ENCODE measurements at regions not wholly inside any gene's neighbourhood (a gene's known extent, or its start where the extent isn't known, plus 50 kb on each side); places are given as distances from the start of the nearest gene placed in this dataset.
"Not testable (repeated sequence)": the region's sequence is repeated elsewhere in the genome, so short reads cannot be mapped to it uniquely, and the experiment has no call there.

GRCh38 chr5:68048516-68048915, 167.0 kb upstream of the PIK3R1 start (continued):
- TF ChIP-seq ZC3H10 (CRISPR knock-in tag; IDR thresholded peaks at IDR 0.05): no peak

- ATAC-seq: not testable (repeated sequence)
Observed at GRCh38 chr5:68048054-68048453, 167.5 kb upstream of the PIK3R1 start.

GRCh38 chr5:68047035-68047434, 168.5 kb upstream of the PIK3R1 start:
- ATAC-seq: peak; percentile 26; the same call in 2 of the 3 replicates

GRCh38 chr5:68046445-68046844, 169.1 kb upstream of the PIK3R1 start:
- TF ChIP-seq ZFP3 (CRISPR knock-in tag; IDR thresholded peaks at IDR 0.05) (0 out of 2 replicates have a peak, but pooled peaks have one; percentile 26), ISL1 (CRISPR knock-in tag; IDR thresholded peaks at IDR 0.05) (peak; percentile 64), ZFP30 (CRISPR knock-in tag; IDR thresholded peaks at IDR 0.05) (no peak), SNAI2 (CRISPR knock-in tag; IDR thresholded peaks at IDR 0.05) (no peak)

More at GRCh38 chr5:68047035-68047434, 168.5 kb upstream of the PIK3R1 start:
- TF ChIP-seq ZNF8 (CRISPR knock-in tag; IDR thresholded peaks at IDR 0.05) (no peak), GLIS3 (CRISPR knock-in tag; IDR thresholded peaks at IDR 0.05) (no peak), ARNTL (CRISPR knock-in tag; IDR thresholded peaks at IDR 0.05; ENCODE audit: borderline replicate concordance, low read depth) (no peak), PPARA (CRISPR knock-in tag; IDR thresholded peaks at IDR 0.05; ENCODE audit: borderline replicate concordance) (no peak), CSRNP3 (CRISPR knock-in tag; IDR thresholded peaks at IDR 0.05) (no peak), ZC3H10 (CRISPR knock-in tag; IDR thresholded peaks at IDR 0.05) (no peak), POU6F1 (CRISPR knock-in tag; IDR thresholded peaks at IDR 0.05; ENCODE audit: borderline replicate concordance, low read depth) (no peak), CREB5 (CRISPR knock-in tag; IDR thresholded peaks at IDR 0.05; ENCODE audit: low read depth) (no peak), ESRRG (CRISPR knock-in tag; IDR thresholded peaks at IDR 0.05) (no peak), OSR1 (CRISPR knock-in tag; IDR thresholded peaks at IDR 0.05) (no peak)

GRCh38 chr5:68041293-68041692, 174.3 kb upstream of the PIK3R1 start:
- TF ChIP-seq BACH2 (CRISPR knock-in tag; IDR thresholded peaks at IDR 0.05; ENCODE audit: borderline replicate concordance): no peak
- TF ChIP-seq PPARA (CRISPR knock-in tag; IDR thresholded peaks at IDR 0.05; ENCODE audit: borderline replicate concordance): no peak
- no peak for TF ChIP-seq ZFP3 (CRISPR knock-in tag; IDR thresholded peaks at IDR 0.05)
- TF ChIP-seq ZNF8 (CRISPR knock-in tag; IDR thresholded peaks at IDR 0.05): no peak
- no peak for TF ChIP-seq POU6F1 (CRISPR knock-in tag; IDR thresholded peaks at IDR 0.05; ENCODE audit: borderline replicate concordance, low read depth)
- no peak for TF ChIP-seq ZNF70 (CRISPR knock-in tag; IDR thresholded peaks at IDR 0.05)
- no peak for TF ChIP-seq SNAI2 (CRISPR knock-in tag; IDR thresholded peaks at IDR 0.05)
- no peak for TF ChIP-seq PATZ1 (CRISPR knock-in tag; IDR thresholded peaks at IDR 0.05; ENCODE audit: borderline replicate concordance)
- no peak for TF ChIP-seq ESRRG (CRISPR knock-in tag; IDR thresholded peaks at IDR 0.05)
- TF ChIP-seq OSR1 (CRISPR knock-in tag; IDR thresholded peaks at IDR 0.05): no peak
- no peak for TF ChIP-seq ISL1 (CRISPR knock-in tag; IDR thresholded peaks at IDR 0.05)
- TF ChIP-seq TSHZ2 (CRISPR knock-in tag; IDR thresholded peaks at IDR 0.05): no peak
- TF ChIP-seq RARB (CRISPR knock-in tag; IDR thresholded peaks at IDR 0.05): no peak
- TF ChIP-seq ZFP30 (CRISPR knock-in tag; IDR thresholded peaks at IDR 0.05): no peak
- no peak for ATAC-seq

More at GRCh38 chr5:68046445-68046844, 169.1 kb upstream of the PIK3R1 start:
- ATAC-seq: peak; percentile 100

Data from SK-N-SH treated with all-trans-retinoic acid at 6 μM for 48 hours (cell line).